OCI-M2 (cell line): ENCODE measurements at regions not wholly inside any gene's neighbourhood (a gene's known extent, or its start where the extent isn't known, plus 50 kb on each side); places are given as distances from the start of the nearest gene placed in this dataset.

ENCODE experiments used
- DNase-seq: peaks from one replicate; lab custom pipeline; 2025; ENCODE audit not compliant: unreplicated experiment; lab: John Stamatoyannopoulos, UW

- no peak for DNase-seq
These were observed 540.7 kb upstream of the BTBD3 start for GRCh38 chr20:11376998-11377397.

DNA sequence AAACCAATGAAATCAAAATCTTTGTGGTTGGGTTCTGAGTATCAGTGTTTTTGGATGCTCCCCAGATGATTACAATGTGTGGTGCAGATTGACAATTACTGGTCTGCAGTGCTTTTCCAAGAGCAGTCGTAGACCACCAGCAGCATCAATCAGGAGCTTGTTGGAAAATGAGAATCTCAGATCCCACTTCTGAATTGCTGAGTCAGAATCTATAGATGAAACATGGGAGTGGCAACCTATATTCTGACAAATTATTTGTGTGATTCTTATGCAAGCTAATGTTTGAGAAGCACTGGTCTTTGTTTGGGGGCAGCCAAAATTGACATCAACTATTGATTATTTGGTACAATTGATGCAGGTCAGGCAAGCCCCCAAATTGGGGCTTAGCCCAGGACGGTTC, 539.9 kb upstream of the BTBD3 start:
- no peak for DNase-seq

DNA sequence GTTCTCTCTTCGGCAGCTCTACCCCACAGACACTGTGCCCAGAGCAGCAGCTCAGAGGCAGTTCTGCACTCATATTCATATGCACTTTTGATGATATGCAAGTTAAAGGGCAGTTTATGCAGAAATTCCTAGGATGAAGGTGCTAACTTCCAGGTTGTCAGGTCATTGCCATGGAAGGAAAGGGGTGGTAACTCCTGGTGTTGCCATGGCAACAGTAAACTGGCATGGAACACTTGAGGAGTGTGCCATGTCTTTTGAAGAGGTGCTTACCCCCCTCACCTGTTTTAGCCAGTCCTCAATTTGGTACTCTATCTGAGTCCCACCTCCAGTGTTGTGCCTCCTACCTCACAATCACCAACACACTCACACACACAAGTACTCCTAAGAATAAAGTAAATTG, 539.4 kb upstream of the BTBD3 start:
- no peak for DNase-seq

- no peak for DNase-seq
These were observed 538.3 kb upstream of the BTBD3 start for GRCh38 chr20:11379257-11380011.

DNA sequence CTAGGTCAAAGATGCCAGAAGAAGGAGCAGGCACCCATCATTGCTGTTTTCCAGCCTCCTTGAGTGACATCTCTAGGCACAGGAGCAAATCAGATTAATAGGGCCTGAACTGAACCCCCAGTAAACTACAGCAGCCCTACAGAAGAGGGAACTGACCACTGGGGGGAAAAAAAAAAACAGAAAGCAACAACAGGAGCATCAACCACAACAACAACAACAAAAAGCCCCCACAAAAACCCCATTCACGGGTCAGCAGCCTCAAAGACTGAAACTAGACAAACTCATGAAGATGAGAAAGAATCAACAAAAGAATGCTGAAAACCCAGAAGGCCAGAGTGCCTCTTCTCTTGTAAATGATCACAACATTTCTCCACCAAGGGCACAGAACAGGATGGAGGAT, 537.4 kb upstream of the BTBD3 start:
- no peak for DNase-seq

GRCh38 chr20:11387189-11387754, 530.4 kb upstream of the BTBD3 start:
- no peak for DNase-seq

DNA sequence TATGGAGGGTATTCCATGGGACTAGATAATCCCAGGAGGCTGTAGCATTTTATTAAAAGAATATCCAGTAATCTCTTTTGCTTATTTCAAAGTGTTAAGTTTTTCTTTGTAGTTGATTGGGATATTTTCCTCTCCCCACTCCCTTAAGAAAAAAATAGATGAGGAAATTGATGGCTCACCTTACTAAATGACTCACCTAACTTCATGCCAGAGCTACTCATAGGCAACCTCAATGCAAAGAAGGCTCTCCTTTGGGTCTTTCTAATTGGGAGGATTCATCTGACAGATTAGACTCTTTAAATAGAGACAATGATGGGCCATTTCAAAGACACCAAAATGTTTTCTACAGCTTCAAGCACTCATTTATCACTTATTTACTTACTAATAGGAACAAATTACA, 528.5 kb upstream of the BTBD3 start:
- DNase-seq = no peak

DNA sequence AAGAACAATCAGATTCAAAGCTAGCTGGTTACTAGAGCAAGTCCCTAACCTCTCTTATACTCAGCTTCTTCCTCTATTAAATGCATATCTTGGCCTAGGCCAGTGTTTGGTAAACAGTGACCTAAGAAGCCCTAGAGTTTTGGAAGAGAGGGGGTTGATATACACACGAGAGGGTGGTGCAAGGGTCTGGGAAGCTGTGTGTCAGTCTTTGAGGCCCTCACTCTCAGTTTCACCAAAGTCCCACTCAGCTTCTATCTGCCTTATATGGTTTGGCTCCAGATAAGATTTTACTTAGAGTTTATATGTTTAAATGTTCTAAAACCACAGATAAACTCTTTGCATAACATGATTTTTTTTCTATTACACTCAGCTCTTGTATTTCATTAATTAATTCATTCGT, 526.1 kb upstream of the BTBD3 start:
- no peak for DNase-seq

DNA sequence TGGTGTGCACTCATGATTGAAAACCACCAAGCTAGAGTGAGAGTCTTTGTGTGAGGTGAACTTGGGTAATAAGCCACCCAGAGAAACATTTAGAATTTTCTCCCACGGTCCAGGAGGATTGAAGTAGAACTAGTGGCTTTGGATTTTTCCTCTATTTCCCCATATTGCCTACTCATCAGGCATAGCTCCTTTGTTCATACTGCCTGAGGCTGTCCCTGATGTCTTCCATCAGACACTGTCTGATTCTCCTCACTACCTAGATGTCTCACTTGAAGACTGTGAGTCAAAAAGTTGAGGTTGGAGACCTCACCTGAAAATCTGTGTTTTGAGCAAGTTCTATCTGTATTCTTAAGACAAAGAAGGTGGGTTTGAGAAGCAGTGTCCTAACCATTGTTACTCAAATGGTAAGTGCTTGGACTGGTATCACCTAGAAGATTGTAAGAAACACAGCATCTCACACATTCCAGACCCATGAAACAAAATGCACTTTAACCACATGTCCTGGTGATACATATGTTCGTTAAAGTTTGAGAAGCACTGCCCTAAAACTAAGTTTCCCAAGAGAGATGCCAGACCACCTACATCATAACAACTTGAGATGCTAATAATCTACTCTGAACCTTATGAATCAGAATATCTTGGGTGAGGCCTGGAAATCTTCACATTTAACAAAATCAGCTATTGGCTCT, 523.4 kb upstream of the BTBD3 start:
- DNase-seq = no peak

- no peak for DNase-seq
These were observed 522.1 kb upstream of the BTBD3 start for GRCh38 chr20:11395581-11395980.

GRCh38 chr20:11401988-11402387, 515.7 kb upstream of the BTBD3 start:
- no peak for DNase-seq

DNA sequence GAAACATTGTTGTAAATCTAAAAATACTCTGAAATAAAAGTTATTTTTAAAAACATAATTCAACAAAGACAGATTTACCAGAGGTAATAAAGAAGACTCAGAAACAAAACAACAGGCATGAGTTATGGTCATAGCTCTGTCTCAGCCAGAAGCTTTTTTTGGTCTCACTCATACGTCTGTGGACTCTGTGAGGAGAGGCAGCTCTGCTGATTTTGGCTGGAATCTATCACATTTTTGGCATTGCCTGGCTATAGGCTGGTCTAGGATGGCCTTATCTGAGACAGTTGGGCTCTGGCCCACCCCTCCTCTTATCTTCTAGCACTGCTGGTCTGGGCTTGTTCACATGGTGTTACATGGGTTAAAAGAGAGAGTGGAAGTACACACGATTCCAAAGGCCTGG, 514.0 kb upstream of the BTBD3 start:
- DNase-seq = no peak

- no peak for DNase-seq
These were observed 510.8 kb upstream of the BTBD3 start for GRCh38 chr20:11406877-11407276.

- no peak for DNase-seq
These were observed 508.1 kb upstream of the BTBD3 start for GRCh38 chr20:11409561-11409960.

DNA sequence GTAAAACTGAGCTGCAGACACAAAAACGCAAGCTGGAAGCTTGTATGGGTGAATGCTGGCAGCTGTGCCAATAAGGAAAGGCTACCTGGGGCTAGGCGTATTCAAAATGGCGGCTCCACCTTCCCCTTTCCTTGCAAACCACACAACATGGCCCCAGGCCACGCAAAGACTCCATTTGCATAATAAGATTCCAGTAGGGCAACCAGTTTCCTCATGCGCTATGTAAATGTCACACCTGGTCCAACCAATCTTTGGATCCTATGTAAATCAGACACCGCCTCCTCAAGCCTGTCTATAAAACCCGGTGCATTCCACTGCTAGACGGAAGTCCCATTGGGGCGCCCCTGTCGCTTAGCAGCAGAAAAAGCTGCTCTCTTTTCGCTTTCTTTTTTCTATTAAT, 505.9 kb upstream of the BTBD3 start:
- no peak for DNase-seq

GRCh38 chr20:11426948-11427347, 490.7 kb upstream of the BTBD3 start:
- no peak for DNase-seq

DNA sequence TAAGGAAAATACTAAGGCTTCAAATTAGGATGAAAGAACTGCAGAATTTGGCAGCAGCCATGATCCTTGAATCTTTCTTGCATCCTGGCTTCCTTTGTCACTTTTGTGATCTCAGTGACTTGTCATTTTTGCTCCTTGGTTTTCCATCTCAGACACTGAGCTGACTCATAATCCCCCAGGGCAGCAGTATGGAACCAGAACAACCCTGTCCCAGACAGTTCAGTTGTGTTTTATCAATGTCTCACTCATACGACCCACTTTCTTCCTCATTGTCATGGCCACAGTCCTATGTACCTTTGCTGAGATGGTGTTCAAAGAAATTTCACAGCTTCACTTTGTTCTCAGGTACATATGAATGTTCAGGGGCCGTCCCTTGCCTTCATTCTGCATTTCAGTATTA, 488.5 kb upstream of the BTBD3 start:
- DNase-seq = no peak

DNA sequence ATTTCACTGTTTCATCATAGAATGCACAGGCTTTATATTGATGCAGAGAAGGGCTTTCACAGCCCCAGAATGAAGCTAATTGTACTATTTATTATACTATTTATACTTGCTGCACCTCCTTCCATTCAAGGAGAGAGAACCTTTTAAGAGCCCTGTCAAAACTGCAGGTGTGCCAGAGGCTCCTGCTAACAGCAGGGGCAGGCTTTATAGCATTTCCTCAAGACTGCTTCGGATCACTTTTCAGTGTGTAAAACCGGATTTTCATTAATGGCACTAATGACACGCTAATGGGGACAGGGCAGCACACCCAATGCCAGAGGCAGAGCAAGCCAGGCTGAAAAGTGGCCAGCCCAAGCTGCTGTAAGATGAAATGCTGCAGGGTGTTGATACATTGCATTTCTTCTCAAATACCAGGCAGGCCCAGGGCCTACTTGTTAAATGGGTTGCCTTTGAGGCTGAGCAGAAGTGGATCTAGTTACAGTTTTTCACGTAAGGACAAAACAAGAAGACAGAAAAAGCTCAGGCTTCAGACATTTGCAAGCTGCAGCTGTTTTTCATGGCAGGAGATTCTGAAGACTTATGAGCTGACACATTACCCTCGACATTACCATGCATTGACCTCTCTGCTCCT, 487.7 kb upstream of the BTBD3 start:
- DNase-seq = no peak

DNA sequence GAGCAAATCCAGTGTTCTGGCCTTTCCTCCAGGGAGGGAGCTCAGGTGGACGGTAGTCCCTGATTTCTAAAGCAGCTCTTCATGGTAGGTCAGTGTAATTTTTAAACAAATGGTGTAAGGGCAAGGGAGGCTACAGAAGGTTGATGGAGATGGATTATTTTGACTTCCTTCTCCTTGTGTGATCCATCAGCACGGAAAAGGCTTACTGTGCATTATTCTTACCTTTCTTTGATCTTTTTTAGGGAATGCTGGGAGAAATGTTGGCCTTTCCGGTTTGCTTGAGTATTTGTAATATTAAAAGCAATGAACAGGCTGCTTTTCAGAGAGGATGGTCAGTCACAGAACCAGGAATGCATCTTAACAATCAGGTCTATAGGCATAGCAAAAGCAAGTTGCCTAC, 487.0 kb upstream of the BTBD3 start:
- DNase-seq = no peak

DNA sequence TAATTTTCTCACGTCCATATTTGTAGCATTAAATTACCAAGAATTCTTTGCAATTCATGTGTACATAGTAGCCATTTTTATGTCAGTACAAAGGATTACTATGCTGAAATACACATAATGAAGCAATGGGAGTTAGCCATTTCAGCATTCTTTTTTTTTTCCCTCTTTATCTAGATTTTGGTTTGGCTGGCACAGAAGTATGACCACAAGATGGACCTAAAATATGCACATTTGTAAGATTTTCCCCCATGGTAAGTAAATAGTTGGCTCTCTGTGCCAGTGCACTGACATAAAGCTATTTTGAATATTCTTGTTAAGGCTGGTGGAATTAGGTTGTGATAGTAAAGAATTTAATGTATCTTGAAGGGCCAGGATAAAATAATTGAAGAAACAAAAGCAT, 486.1 kb upstream of the BTBD3 start:
- DNase-seq = no peak

- DNase-seq = no peak
These were observed 485.3 kb upstream of the BTBD3 start for GRCh38 chr20:11432407-11432806.
